Natural killer cell (primary cell): ENCODE measurements at regions not wholly inside any gene's neighbourhood (a gene's known extent, or its start where the extent isn't known, plus 50 kb on each side); places are given as distances from the start of the nearest gene placed in this dataset.

Source experiments
- ATAC-seq, 3 donors: fragments of 150-1000 bp in 2 of 3; fragments of 200-7000 bp in 1 of 3; cut with Tn5 transposase; 1 replicate in 1 of 3; 2 replicates in 2 of 3; pipeline ENCODE4 v1.10.0; 2021; ENCODE audit warnings: mild to moderate bottlenecking in 2 of 3, moderate library complexity in 2 of 3
- DNase-seq, 2 donors: peaks; one replicate each; pipeline versions ENCODE4 v3.0.0 to v3.0.0-alpha.2; 2013 to 2021; ENCODE audit warnings: mixed read lengths in 1 of 2
- H3K27ac ChIP-seq: one replicate; pipeline ENCODE4 v1.5.1; 2013; ENCODE audit warnings: mild to moderate bottlenecking, low read length
- H3K27me3 ChIP-seq: one replicate; pipeline ENCODE4 v1.6.1; 2013; ENCODE audit warnings: low read length; ENCODE audit not compliant: control insufficient read depth, insufficient read depth
- H3K36me3 ChIP-seq: one replicate; pipeline ENCODE4 v1.6.1; 2013; ENCODE audit warnings: low read length; ENCODE audit not compliant: control insufficient read depth, insufficient read depth
- H3K4me1 ChIP-seq: one replicate; pipeline ENCODE4 v1.6.1; 2013; ENCODE audit warnings: low read length; ENCODE audit not compliant: control insufficient read depth, insufficient read depth
- H3K4me3 ChIP-seq: one replicate; pipeline ENCODE4 v1.5.1; 2013; ENCODE audit warnings: low read length
- H3K9me3 ChIP-seq: one replicate; pipeline ENCODE4 v1.6.1; 2013; ENCODE audit warnings: low read length; ENCODE audit not compliant: control insufficient read depth, insufficient read depth
- H3K27ac Mint-ChIP-seq, 2 donors: one replicate each; pipeline ENCODE4 v1.8.0; 2022; ENCODE audit warnings: mild to moderate bottlenecking in 2 of 2, mixed read lengths in 2 of 2, moderate library complexity in 1 of 2
- H3K27me3 Mint-ChIP-seq, 2 donors: one replicate each; pipeline ENCODE4 v1.8.0; 2022; ENCODE audit warnings: low read depth in 2 of 2, mixed read lengths in 2 of 2
- H3K36me3 Mint-ChIP-seq: one replicate; pipeline ENCODE4 v1.8.0; 2022; ENCODE audit warnings: mixed read lengths
- H3K4me1 Mint-ChIP-seq, 2 donors: one replicate each; pipeline ENCODE4 v1.8.0; 2022; ENCODE audit warnings: mixed read lengths in 2 of 2
- H3K4me3 Mint-ChIP-seq: one replicate; pipeline ENCODE4 v1.8.0; 2022; ENCODE audit warnings: mild to moderate bottlenecking, moderate library complexity, mixed read lengths
- H3K9me3 Mint-ChIP-seq, 2 donors: one replicate each; pipeline ENCODE4 v1.8.0; 2022; ENCODE audit warnings: mixed read lengths in 2 of 2
- WGBS: methylation state at CpG from one replicate; pipeline ENCODE4 v1.1.7; 2013; ENCODE audit warnings: missing lambda C conversion rate; ENCODE audit not compliant: insufficient coverage; 5-methylcytosine and 5-hydroxymethylcytosine counted together
- intact Hi-C: fragments of 100-400 bp; cut with micrococcal nuclease; formaldehyde crosslinking; loops from one replicate; pipeline ENCODE4 v1.14.2; 2022
- TF ChIP-seq, protein P1 (sequence below): fragments of 200-600 bp; IDR thresholded peaks from one replicate; pipeline ENCODE4 v1.8.0; 2022; ENCODE audit warnings: antibody characterized with exemption

DNA sequence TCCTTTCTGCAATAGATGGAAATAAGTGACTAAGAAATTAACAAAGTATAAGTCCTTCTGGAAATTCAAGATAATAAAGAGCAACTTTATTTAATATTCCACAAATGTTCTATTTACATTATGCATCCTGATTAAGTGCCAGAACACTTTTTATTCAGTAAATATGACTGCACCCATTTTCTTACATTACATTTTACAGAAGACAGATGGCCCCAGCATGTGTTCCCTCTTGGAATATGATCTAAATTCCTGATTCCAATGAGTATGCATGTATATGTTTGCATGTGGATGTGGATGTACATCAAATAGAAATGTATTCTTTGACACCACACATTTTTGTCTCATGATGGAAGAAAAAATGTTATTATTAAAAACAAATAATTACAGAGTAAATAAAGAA lies 628.7 kb upstream of the SEMA3D start:
- no peak overlapping the region for H3K27ac ChIP-seq
- DNase-seq, result no peak
- TF ChIP-seq, protein P1, sequence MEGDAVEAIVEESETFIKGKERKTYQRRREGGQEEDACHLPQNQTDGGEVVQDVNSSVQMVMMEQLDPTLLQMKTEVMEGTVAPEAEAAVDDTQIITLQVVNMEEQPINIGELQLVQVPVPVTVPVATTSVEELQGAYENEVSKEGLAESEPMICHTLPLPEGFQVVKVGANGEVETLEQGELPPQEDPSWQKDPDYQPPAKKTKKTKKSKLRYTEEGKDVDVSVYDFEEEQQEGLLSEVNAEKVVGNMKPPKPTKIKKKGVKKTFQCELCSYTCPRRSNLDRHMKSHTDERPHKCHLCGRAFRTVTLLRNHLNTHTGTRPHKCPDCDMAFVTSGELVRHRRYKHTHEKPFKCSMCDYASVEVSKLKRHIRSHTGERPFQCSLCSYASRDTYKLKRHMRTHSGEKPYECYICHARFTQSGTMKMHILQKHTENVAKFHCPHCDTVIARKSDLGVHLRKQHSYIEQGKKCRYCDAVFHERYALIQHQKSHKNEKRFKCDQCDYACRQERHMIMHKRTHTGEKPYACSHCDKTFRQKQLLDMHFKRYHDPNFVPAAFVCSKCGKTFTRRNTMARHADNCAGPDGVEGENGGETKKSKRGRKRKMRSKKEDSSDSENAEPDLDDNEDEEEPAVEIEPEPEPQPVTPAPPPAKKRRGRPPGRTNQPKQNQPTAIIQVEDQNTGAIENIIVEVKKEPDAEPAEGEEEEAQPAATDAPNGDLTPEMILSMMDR, result no peak
- Mint-ChIP-seq H3K36me3 (no peaks in the 10 kb centered on the region), H3K27ac (no peak overlapping the region), H3K27me3 (no peaks in the 10 kb centered on the region), H3K4me3 (no peak overlapping the region), H3K9me3 (peaks cover 8 to 11% of the 10 kb centered on the region in 2 donors), H3K4me1 (no peaks in the 10 kb centered on the region)
- H3K4me1 ChIP-seq, result no peaks in the 10 kb centered on the region
- intact Hi-C loops, result no loop called here
- H3K9me3 ChIP-seq, result peaks cover 4% of the 10 kb centered on the region
- no peak overlapping the region for H3K4me3 ChIP-seq
- no peaks in the 10 kb centered on the region for H3K27me3 ChIP-seq
- no peak for ATAC-seq
- no peaks in the 10 kb centered on the region for H3K36me3 ChIP-seq

DNA sequence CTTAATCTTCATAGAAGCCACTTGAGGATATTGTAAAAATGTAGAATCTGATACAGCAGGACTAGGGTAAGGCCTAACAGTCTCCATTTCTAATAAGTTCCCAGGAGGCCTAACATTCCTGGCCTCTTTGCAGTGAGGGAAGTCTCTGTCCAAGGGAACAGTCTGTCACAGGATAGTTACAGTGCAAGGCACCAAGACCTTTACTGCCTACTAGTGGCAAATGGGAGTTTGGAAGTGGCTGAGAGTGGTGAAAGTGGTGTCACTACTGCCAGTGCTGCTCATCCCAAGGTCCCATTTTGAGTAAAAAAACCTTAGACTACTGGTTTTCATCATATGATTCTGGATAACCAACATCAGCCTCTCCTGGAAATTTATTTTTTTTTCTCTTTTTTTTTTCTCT lies 619.5 kb upstream of the SEMA3D start:
- no peak for ATAC-seq
- Mint-ChIP-seq H3K36me3 (no peaks in the 10 kb centered on the region), H3K4me1 (no peaks in the 10 kb centered on the region), H3K4me3 (no peak overlapping the region), H3K9me3 (peaks cover 3 to 10% of the 10 kb centered on the region in 2 donors), H3K27ac (no peak overlapping the region), H3K27me3 (no peaks in the 10 kb centered on the region)
- Histone ChIP-seq H3K27ac (no peak overlapping the region), H3K4me1 (no peaks in the 10 kb centered on the region), H3K9me3 (no peaks in the 10 kb centered on the region), H3K27me3 (no peaks in the 10 kb centered on the region), H3K4me3 (no peak overlapping the region), H3K36me3 (no peaks in the 10 kb centered on the region)
- no peak for DNase-seq
- intact Hi-C loops, result no loop called here
- TF ChIP-seq, protein P1, result no peak

DNA sequence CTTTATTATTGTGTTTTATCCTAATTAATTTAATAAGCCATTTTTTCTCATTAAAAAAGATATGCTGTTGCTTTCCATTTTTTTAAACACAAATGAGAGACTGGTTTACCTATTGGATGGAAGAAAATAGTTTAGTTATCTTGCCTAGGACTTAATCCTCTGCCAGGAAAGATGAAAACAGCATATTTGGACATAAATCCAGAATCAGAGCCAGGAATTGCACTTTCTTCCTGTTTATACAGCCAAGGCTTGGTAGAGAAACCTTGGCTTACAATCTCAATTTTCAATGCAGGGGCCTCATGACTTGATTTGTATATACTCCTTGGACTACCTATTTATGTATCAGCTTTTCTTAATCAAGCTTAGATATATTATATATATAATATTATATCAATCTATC lies 618.8 kb upstream of the SEMA3D start:
- no peaks in the 10 kb centered on the region for H3K36me3 Mint-ChIP-seq

DNA sequence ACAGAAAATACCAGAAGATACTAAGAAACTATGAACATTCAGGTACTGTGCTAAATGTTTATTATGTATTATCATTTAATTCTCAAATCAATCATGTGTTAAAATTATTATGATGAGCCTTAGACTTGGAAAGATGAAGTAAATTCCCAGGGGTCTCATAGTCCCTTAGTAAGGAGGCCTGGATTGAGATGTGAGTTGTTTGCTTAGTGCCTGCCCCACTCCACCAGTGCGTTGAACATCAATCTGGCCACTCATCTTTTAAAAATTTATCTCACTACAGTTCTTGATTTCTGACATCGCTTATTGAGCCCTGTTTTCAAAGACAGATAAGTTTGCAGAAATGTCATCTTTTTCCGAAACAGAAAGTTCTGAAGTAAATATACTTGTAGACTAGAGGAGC lies 618.4 kb upstream of the SEMA3D start:
- no peak overlapping the region for H3K27ac Mint-ChIP-seq
- H3K27ac ChIP-seq, result no peak overlapping the region
- H3K9me3 Mint-ChIP-seq, result peaks cover 4 to 10% of the 10 kb centered on the region in 2 donors
- H3K27me3 ChIP-seq, result no peaks in the 10 kb centered on the region
- no peaks in the 10 kb centered on the region for H3K36me3 Mint-ChIP-seq
- H3K4me3 ChIP-seq, result no peak overlapping the region
- TF ChIP-seq, protein P1, result no peak
- ATAC-seq (no peak), DNase-seq (no peak)
- intact Hi-C loops, result no loop called here
- no peaks in the 10 kb centered on the region for H3K4me1 ChIP-seq
- 100% methylated on average over 1 of the region's 3 CpGs for WGBS
- no peaks in the 10 kb centered on the region for H3K4me1 Mint-ChIP-seq
- no peak overlapping the region for H3K4me3 Mint-ChIP-seq
- H3K36me3 ChIP-seq, result no peaks in the 10 kb centered on the region
- no peaks in the 10 kb centered on the region for H3K9me3 ChIP-seq
- no peaks in the 10 kb centered on the region for H3K27me3 Mint-ChIP-seq

More for the DNA sequence above, 618.8 kb upstream of the SEMA3D start:
- Mint-ChIP-seq H3K9me3 (peaks cover 3 to 9% of the 10 kb centered on the region in 2 donors), H3K27ac (no peak overlapping the region), H3K4me3 (no peak overlapping the region), H3K27me3 (no peaks in the 10 kb centered on the region), H3K4me1 (no peaks in the 10 kb centered on the region)
- Histone ChIP-seq H3K4me3 (no peak overlapping the region), H3K27me3 (no peaks in the 10 kb centered on the region), H3K9me3 (no peaks in the 10 kb centered on the region), H3K36me3 (no peaks in the 10 kb centered on the region), H3K27ac (no peak overlapping the region), H3K4me1 (no peaks in the 10 kb centered on the region)
- TF ChIP-seq, protein P1, result no peak
- no peak for ATAC-seq
- DNase-seq, result no peak
- intact Hi-C loops, result no loop called here
